ENCODE measurements at regions not wholly inside any gene's neighbourhood (a gene's known extent, or its start where the extent isn't known, plus 50 kb on each side); places are given as distances from the start of the nearest gene placed in this dataset.

DNA sequence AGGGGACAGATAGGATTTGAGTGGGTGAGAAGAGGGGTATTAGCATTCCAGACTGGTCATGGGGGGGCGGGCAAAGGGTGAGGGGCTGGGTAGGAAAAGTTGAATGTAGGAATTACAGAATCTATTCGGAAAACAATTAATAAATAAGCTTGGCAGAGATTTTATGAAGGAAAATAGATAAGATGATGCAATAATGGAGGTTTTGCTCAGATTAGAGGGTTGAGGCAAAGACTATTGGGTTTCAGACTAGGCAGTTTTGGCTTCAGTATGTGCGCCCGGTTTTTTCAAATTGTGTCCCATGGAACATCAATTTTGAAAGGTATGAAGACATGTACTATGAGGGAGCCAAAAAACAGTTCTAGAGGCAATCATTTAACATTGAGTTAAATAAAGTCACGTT is 410.6 kb downstream of the SPRY1 start:
- Histone ChIP-seq H3K27me3 (no peaks in the 10 kb centered on the region), H3K36me3 (no peaks in the 10 kb centered on the region), H3K4me1 (no peaks in the 10 kb centered on the region), H3K9me3 (no peaks in the 10 kb centered on the region), H3K4me3 (no peak overlapping the region), H3K27ac (no peak overlapping the region)
- 57% methylated on average over 5 of the region's 5 CpGs for WGBS (ENCODE audit: insufficient coverage, low coverage, low lambda C conversion rate, missing lambda C conversion rate)
- DNase-seq (no peak), ATAC-seq (no peak)
- no peak for TF ChIP-seq POLR2A (IDR thresholded peaks at IDR 0.05)
- TF ChIP-seq, protein P1, sequence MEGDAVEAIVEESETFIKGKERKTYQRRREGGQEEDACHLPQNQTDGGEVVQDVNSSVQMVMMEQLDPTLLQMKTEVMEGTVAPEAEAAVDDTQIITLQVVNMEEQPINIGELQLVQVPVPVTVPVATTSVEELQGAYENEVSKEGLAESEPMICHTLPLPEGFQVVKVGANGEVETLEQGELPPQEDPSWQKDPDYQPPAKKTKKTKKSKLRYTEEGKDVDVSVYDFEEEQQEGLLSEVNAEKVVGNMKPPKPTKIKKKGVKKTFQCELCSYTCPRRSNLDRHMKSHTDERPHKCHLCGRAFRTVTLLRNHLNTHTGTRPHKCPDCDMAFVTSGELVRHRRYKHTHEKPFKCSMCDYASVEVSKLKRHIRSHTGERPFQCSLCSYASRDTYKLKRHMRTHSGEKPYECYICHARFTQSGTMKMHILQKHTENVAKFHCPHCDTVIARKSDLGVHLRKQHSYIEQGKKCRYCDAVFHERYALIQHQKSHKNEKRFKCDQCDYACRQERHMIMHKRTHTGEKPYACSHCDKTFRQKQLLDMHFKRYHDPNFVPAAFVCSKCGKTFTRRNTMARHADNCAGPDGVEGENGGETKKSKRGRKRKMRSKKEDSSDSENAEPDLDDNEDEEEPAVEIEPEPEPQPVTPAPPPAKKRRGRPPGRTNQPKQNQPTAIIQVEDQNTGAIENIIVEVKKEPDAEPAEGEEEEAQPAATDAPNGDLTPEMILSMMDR (IDR thresholded peaks at IDR 0.05), result no peak
- intact Hi-C loops (cut with DNase I), result no loop called here

GRCh38 chr4:123807866-123808265 is 411.3 kb downstream of the SPRY1 start:
- no peak overlapping the region for H3K27ac ChIP-seq
- ATAC-seq (no peak), DNase-seq (no peak)
- no peaks in the 10 kb centered on the region for H3K27me3 ChIP-seq
- intact Hi-C loops (cut with DNase I), result no loop called here
- no peaks in the 10 kb centered on the region for H3K36me3 ChIP-seq
- no peaks in the 10 kb centered on the region for H3K4me1 ChIP-seq
- no peaks in the 10 kb centered on the region for H3K9me3 ChIP-seq
- no peak for TF ChIP-seq POLR2A (IDR thresholded peaks at IDR 0.05)
- TF ChIP-seq, protein P1 (IDR thresholded peaks at IDR 0.05), result no peak
- WGBS (ENCODE audit: insufficient coverage, low coverage, low lambda C conversion rate, missing lambda C conversion rate), result 57% methylated on average over 1 of the region's 1 CpG
- H3K4me3 ChIP-seq, result no peak overlapping the region

DNA sequence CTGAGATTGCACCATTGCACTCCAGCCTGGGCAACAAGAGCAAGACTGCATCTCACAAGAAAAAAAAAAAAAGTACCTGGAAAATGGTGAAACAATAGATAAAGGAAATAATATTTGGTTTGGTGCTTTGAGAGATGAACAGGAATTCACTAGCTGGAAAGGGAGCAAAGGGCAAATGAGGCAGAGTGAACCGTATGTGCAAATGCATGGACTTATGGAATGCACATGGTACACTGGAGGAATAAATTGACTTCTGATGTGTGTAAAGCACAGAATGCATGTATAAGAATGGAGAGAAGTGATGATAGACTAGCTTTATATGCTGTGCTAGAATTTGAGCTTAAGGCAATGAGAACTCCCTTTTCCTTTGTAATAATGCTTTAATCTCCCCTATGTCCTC is 413.3 kb downstream of the SPRY1 start:
- DNase-seq, result no peak
- 57% methylated on average over 1 of the region's 1 CpG for WGBS (ENCODE audit: insufficient coverage, low coverage, low lambda C conversion rate, missing lambda C conversion rate)
- Histone ChIP-seq H3K36me3 (no peaks in the 10 kb centered on the region), H3K4me1 (no peaks in the 10 kb centered on the region), H3K4me3 (no peak overlapping the region), H3K27me3 (no peaks in the 10 kb centered on the region), H3K27ac (no peak overlapping the region), H3K9me3 (no peaks in the 10 kb centered on the region)
- ATAC-seq, result no peak
- intact Hi-C loops (cut with DNase I), result no loop called here
- TF ChIP-seq, protein P1 (IDR thresholded peaks at IDR 0.05), result no peak
- no peak for TF ChIP-seq POLR2A (IDR thresholded peaks at IDR 0.05)

DNA sequence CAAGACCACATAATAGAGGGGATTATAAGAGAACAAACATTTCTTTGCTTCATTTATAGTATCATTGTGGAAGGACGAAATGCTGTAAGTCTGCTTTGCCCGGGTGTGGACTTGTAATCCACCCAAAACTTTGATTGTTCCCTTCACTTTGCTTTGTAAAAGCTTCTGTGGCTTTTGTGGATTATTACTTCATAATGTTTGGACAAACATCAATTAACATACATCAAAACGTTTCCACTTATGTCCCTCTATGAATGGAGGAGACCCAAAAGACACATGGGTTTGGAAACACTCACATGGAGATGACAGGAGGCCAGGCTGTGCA is 415.4 kb downstream of the SPRY1 start:
- intact Hi-C loops (cut with DNase I), result no loop called here
- Histone ChIP-seq H3K9me3 (no peaks in the 10 kb centered on the region), H3K4me1 (no peaks in the 10 kb centered on the region), H3K4me3 (no peak overlapping the region), H3K36me3 (no peaks in the 10 kb centered on the region), H3K27ac (no peak overlapping the region), H3K27me3 (no peaks in the 10 kb centered on the region)
- no peak for DNase-seq
- ATAC-seq, result no peak
- 44% methylated on average over 3 of the region's 3 CpGs for WGBS (ENCODE audit: insufficient coverage, low coverage, low lambda C conversion rate, missing lambda C conversion rate)
- TF ChIP-seq, protein P1 (IDR thresholded peaks at IDR 0.05), result no peak
- TF ChIP-seq POLR2A (IDR thresholded peaks at IDR 0.05), result no peak

GRCh38 chr4:123813901-123814300 is 417.3 kb downstream of the SPRY1 start:
- no peak for TF ChIP-seq POLR2A (IDR thresholded peaks at IDR 0.05)
- TF ChIP-seq, protein P1 (IDR thresholded peaks at IDR 0.05), result no peak
- intact Hi-C loops (cut with DNase I), result no loop called here
- WGBS (ENCODE audit: insufficient coverage, low coverage, low lambda C conversion rate, missing lambda C conversion rate), result 77% methylated on average over 2 of the region's 2 CpGs

More at GRCh38 chr4:123813901-123814300, 417.3 kb downstream of the SPRY1 start:
- no peaks in the 10 kb centered on the region for H3K36me3 ChIP-seq
- no peaks in the 10 kb centered on the region for H3K4me1 ChIP-seq
- H3K9me3 ChIP-seq, result no peaks in the 10 kb centered on the region
- H3K27ac ChIP-seq, result no peak overlapping the region
- ATAC-seq, result no peak
- H3K27me3 ChIP-seq, result no peaks in the 10 kb centered on the region
- H3K4me3 ChIP-seq, result no peak overlapping the region
- no peak for DNase-seq
